Fibroblast of skin of back (primary cell): ENCODE measurements at regions not wholly inside any gene's neighbourhood (a gene's known extent, or its start where the extent isn't known, plus 50 kb on each side); places are given as distances from the start of the nearest gene placed in this dataset.
A peak's percentile ranks its signal among the peaks of the same experiment; 100 is the strongest.

Source experiments
- DNase-seq: peaks from one replicate; pipeline ENCODE4 v3.0.0-alpha.2; 2013

GRCh38 chr15:38672814-38673670 lies 108.4 kb upstream of the RASGRP1 start:
- DNase-seq = no peak

GRCh38 chr15:38674448-38674847 lies 109.8 kb upstream of the RASGRP1 start:
- no peak for DNase-seq

- DNase-seq = no peak
Observed at GRCh38 chr15:38678281-38678680, 113.7 kb upstream of the RASGRP1 start.

GRCh38 chr15:38680775-38681174 lies 116.2 kb upstream of the RASGRP1 start:
- DNase-seq = no peak

- DNase-seq = no peak
Observed at GRCh38 chr15:38682363-38682762, 117.7 kb upstream of the RASGRP1 start.

GRCh38 chr15:38682861-38683260 lies 118.2 kb upstream of the RASGRP1 start:
- DNase-seq = no peak

GRCh38 chr15:38683382-38684242 lies 119.0 kb upstream of the RASGRP1 start:
- DNase-seq = peak; percentile 62

- no peak for DNase-seq
Observed at GRCh38 chr15:38684440-38685010, 119.9 kb upstream of the RASGRP1 start.

- DNase-seq = no peak
Observed at GRCh38 chr15:38685686-38686339, 121.2 kb upstream of the RASGRP1 start.

GRCh38 chr15:38687340-38687739 lies 122.7 kb upstream of the RASGRP1 start:
- peak; percentile 88 for DNase-seq

- no peak for DNase-seq
Observed at GRCh38 chr15:38687775-38688495, 123.3 kb upstream of the RASGRP1 start.

GRCh38 chr15:38688761-38689160 lies 124.1 kb upstream of the RASGRP1 start:
- no peak for DNase-seq

- DNase-seq = no peak
Observed at GRCh38 chr15:38689522-38689921, 124.9 kb upstream of the RASGRP1 start.

GRCh38 chr15:38690216-38690615 lies 125.6 kb upstream of the RASGRP1 start:
- DNase-seq = no peak

GRCh38 chr15:38690719-38691332 lies 126.2 kb upstream of the RASGRP1 start:
- peak; percentile 73 for DNase-seq

- no peak for DNase-seq
Observed at GRCh38 chr15:38691377-38691776, 126.8 kb upstream of the RASGRP1 start.

- no peak for DNase-seq
Observed at GRCh38 chr15:38691965-38692788, 127.6 kb upstream of the RASGRP1 start.

GRCh38 chr15:38692789-38693062 lies 128.1 kb upstream of the RASGRP1 start:
- no peak for DNase-seq

- no peak for DNase-seq
Observed at GRCh38 chr15:38695249-38696108, 130.9 kb upstream of the RASGRP1 start.
